Mucosa of descending colon (tissue), 3 donors: ENCODE measurements at regions not wholly inside any gene's neighbourhood (a gene's known extent, or its start where the extent isn't known, plus 50 kb on each side); places are given as distances from the start of the nearest gene placed in this dataset.

ENCODE experiments used
- ATAC-seq: fragments of 200-7000 bp; cut with Tn5 transposase; one replicate; pipeline ENCODE4 v1.9.1; 2020; ENCODE audit warnings: mild to moderate bottlenecking, moderate library complexity
- DNase-seq, 3 donors: peaks; one replicate each; pipeline ENCODE4 v3.0.0-alpha.2; 2020
- H3K36me3 ChIP-seq: fragments of 200-600 bp; one replicate; pipeline ENCODE4 v1.8.0; 2021; ENCODE audit warnings: low read depth, mild to moderate bottlenecking
- H3K4me1 ChIP-seq: fragments of 200-600 bp; one replicate; pipeline ENCODE4 v1.8.0; 2021; ENCODE audit warnings: low read depth, mild to moderate bottlenecking
- H3K4me3 ChIP-seq: fragments of 200-600 bp; one replicate; pipeline ENCODE4 v1.8.0; 2021; ENCODE audit warnings: mild to moderate bottlenecking
- H3K9me3 ChIP-seq: fragments of 200-600 bp; one replicate; pipeline ENCODE4 v1.8.0; 2021; ENCODE audit warnings: mild to moderate bottlenecking
- intact Hi-C, 2 donors: fragments of 100-400 bp; cut with DNase I in 1 of 2; cut with micrococcal nuclease in 1 of 2; formaldehyde crosslinking; loops; one replicate each; pipeline versions ENCODE4 v1.11.0 to v1.11.1; 2022; cut with DNase I, micrococcal nuclease
- TF ChIP-seq, protein P1 (sequence below): fragments of 200-600 bp; IDR thresholded peaks from one replicate; pipeline ENCODE4 v1.8.0; 2022; ENCODE audit warnings: antibody characterized with exemption, mild to moderate bottlenecking
- donor health status: DM: no; HTN: no; CAD: no; lungs with moderate emphysema.
- donor health status: DM: no; HTN: no; CAD: no.
- donor health status: DM: no; HTN: yes; CAD: no.

GRCh38 chr1:105204836-105205371 lies 1455.2 kb downstream of the AMY1C start:
- H3K4me3 ChIP-seq: no peak overlapping the region
- intact Hi-C loops: no loop called here
- H3K9me3 ChIP-seq: peaks cover 14% of the 10 kb centered on the region
- TF ChIP-seq, protein P1, sequence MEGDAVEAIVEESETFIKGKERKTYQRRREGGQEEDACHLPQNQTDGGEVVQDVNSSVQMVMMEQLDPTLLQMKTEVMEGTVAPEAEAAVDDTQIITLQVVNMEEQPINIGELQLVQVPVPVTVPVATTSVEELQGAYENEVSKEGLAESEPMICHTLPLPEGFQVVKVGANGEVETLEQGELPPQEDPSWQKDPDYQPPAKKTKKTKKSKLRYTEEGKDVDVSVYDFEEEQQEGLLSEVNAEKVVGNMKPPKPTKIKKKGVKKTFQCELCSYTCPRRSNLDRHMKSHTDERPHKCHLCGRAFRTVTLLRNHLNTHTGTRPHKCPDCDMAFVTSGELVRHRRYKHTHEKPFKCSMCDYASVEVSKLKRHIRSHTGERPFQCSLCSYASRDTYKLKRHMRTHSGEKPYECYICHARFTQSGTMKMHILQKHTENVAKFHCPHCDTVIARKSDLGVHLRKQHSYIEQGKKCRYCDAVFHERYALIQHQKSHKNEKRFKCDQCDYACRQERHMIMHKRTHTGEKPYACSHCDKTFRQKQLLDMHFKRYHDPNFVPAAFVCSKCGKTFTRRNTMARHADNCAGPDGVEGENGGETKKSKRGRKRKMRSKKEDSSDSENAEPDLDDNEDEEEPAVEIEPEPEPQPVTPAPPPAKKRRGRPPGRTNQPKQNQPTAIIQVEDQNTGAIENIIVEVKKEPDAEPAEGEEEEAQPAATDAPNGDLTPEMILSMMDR: no peak
- H3K36me3 ChIP-seq: no peaks in the 10 kb centered on the region
- no peaks in the 10 kb centered on the region for H3K4me1 ChIP-seq
- DNase-seq: no peak
- no peak for ATAC-seq

DNA sequence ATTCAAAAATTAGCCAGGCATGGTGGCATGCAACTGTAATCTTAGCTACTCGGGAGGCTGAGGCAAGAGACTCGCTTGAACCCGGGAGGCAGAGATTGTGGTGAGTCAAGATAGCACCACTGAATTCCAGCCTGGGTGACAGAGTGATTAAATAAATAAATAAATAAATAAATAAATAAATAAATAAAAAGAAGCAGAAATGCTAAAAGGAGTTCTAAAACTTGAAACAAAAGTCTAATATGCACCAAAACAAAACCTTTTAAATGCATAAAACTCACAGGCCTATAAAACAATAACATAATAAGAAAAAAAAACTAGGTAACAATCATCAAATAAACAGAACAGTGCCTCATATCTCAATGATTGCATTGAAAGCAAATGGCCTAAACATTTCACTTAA lies 1458.9 kb downstream of the AMY1C start:
- intact Hi-C loops: no loop called here

DNA sequence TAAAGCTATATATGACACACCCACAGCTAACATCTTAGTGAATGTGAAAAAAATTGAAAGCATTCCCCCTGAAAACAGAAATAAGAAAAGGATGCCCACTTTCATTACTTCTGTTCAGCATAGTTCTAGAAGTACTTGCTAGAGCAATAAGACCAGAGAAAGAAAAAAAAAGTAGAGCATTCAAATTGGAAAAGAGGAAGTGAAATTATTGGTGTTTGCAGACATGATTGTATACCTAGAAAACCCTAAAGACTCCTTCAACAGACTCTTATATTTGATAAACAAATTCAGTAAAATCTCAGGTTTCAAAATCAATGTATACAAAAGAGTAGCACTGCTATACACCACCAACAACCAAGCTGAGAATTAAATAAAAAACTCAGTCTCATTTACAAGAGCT lies 1461.0 kb downstream of the AMY1C start:
- no peaks in the 10 kb centered on the region for H3K4me1 ChIP-seq
- intact Hi-C loops: no loop called here
- H3K9me3 ChIP-seq: peaks cover 7% of the 10 kb centered on the region
- no peak for ATAC-seq
- H3K4me3 ChIP-seq: no peak overlapping the region
- no peaks in the 10 kb centered on the region for H3K36me3 ChIP-seq
- TF ChIP-seq, protein P1: no peak
- no peak for DNase-seq

More for the DNA sequence above, 1458.9 kb downstream of the AMY1C start:
- Histone ChIP-seq H3K4me3 (no peak overlapping the region), H3K4me1 (no peaks in the 10 kb centered on the region), H3K36me3 (no peaks in the 10 kb centered on the region), H3K9me3 (peaks cover 14% of the 10 kb centered on the region)
- TF ChIP-seq, protein P1: no peak
- ATAC-seq (no peak), DNase-seq (no peak)

DNA sequence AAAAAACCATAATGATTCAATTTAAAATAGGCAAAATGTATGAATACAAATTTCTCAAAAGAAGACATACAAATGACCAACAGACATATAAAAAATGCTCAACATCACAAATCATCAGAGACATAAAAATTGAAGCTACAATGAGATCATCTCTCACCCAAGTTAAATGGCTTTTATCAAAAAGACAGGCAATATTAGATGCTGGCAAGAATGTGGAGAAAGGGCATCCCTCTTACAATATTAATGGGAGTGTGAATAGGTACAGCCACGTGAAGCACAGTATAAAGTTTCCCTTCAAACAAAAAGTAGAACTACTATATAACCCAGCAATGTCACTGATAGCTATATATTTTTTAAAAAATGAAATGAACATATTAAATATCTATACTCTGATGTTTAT lies 1481.7 kb downstream of the AMY1C start:
- intact Hi-C loops: no loop called here
- Histone ChIP-seq H3K4me1 (no peaks in the 10 kb centered on the region), H3K9me3 (peaks cover 3% of the 10 kb centered on the region), H3K4me3 (no peak overlapping the region), H3K36me3 (no peaks in the 10 kb centered on the region)
- DNase-seq: no peak
- TF ChIP-seq, protein P1: no peak
- ATAC-seq: no peak

- DNase-seq (no peak), ATAC-seq (no peak)
- Histone ChIP-seq H3K9me3 (no peaks in the 10 kb centered on the region), H3K4me1 (no peaks in the 10 kb centered on the region), H3K4me3 (no peak overlapping the region), H3K36me3 (no peaks in the 10 kb centered on the region)
- intact Hi-C loops: no loop called here
- TF ChIP-seq, protein P1: no peak
Observed at GRCh38 chr1:105243411-105243810, 1493.7 kb downstream of the AMY1C start.

- no peak for ATAC-seq
- TF ChIP-seq, protein P1: no peak
- intact Hi-C loops: no loop called here
Observed at GRCh38 chr1:105243969-105244368, 1494.3 kb downstream of the AMY1C start.

More at GRCh38 chr1:105243969-105244368, 1494.3 kb downstream of the AMY1C start:
- Histone ChIP-seq H3K4me3 (no peak overlapping the region), H3K9me3 (no peaks in the 10 kb centered on the region), H3K4me1 (no peaks in the 10 kb centered on the region), H3K36me3 (no peaks in the 10 kb centered on the region)
- no peak for DNase-seq
